ENCODE measurements at regions not wholly inside any gene's neighbourhood (a gene's known extent, or its start where the extent isn't known, plus 50 kb on each side); places are given as distances from the start of the nearest gene placed in this dataset.

- WGBS, 3 donors = 83 to 87% (median 87%) methylated on average over 9 of the region's 9 CpGs
- H3K4me3 ChIP-seq (ENCODE audit: low read depth in 1 of 3, low read length in 3 of 3) = no peak overlapping the region
- no peak for FAIRE-seq
- DNase-seq = no peak
- H3K36me3 ChIP-seq (ENCODE audit: control insufficient read depth in 3 of 3, insufficient read depth in 2 of 3, low read depth in 1 of 3, low read length in 3 of 3) = no peaks in the 10 kb centered on the region
- no peaks in the 10 kb centered on the region for H3K4me1 ChIP-seq (ENCODE audit: control insufficient read depth in 3 of 3, insufficient read depth in 2 of 3, low read depth in 1 of 3, low read length in 2 of 3)
- no peaks in the 10 kb centered on the region for H3K27me3 ChIP-seq (ENCODE audit: control insufficient read depth in 3 of 3, insufficient read depth in 3 of 3, low read length in 3 of 3)
- peaks cover 0 to 2% of the 10 kb centered on the region in 2 donors for H3K9me3 ChIP-seq (ENCODE audit: control insufficient read depth in 2 of 2, insufficient read depth in 1 of 2, low read depth in 1 of 2, low read length in 1 of 2)
- H3K27ac ChIP-seq (ENCODE audit: low read depth in 1 of 3, low read length in 2 of 3) = no peak overlapping the region
Measured at GRCh38 chr1:232508130-232508701, 121.7 kb downstream of the SIPA1L2 start.

GRCh38 chr1:232507571-232507970 lies 122.4 kb downstream of the SIPA1L2 start:
- H3K4me1 ChIP-seq (ENCODE audit: control insufficient read depth in 3 of 3, insufficient read depth in 2 of 3, low read depth in 1 of 3, low read length in 2 of 3) = no peaks in the 10 kb centered on the region
- peaks cover 0 to 2% of the 10 kb centered on the region in 2 donors for H3K9me3 ChIP-seq (ENCODE audit: control insufficient read depth in 2 of 2, insufficient read depth in 1 of 2, low read depth in 1 of 2, low read length in 1 of 2)
- 77 to 86% (median 85%) methylated on average over 2 of the region's 2 CpGs for WGBS, 3 donors
- H3K27me3 ChIP-seq (ENCODE audit: control insufficient read depth in 3 of 3, insufficient read depth in 3 of 3, low read length in 3 of 3) = no peaks in the 10 kb centered on the region
- no peaks in the 10 kb centered on the region for H3K36me3 ChIP-seq (ENCODE audit: control insufficient read depth in 3 of 3, insufficient read depth in 2 of 3, low read depth in 1 of 3, low read length in 3 of 3)
- H3K4me3 ChIP-seq (ENCODE audit: low read depth in 1 of 3, low read length in 3 of 3) = no peak overlapping the region
- H3K27ac ChIP-seq (ENCODE audit: low read depth in 1 of 3, low read length in 2 of 3) = no peak overlapping the region
- no peak for FAIRE-seq
- no peak for DNase-seq

DNA sequence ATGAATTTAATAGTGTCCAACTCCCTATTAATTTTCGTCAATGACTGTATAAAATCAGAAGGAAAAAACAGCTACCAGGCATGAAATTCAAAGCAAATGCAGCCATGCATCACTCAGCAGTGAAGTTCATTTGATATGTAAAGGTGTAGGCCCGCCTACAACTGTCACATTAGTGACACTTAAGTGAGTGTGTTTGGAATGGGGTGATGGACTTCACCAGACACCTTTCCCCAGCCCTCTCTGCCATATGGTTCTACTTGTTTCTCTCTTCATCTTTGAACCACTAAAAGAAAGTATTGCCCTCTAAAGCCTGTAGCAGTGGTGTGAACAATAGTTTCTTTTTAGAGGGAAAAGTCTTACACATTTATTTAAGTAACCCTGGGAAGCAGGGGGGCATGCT lies 124.0 kb downstream of the SIPA1L2 start:
- Histone ChIP-seq H3K36me3 (ENCODE audit: control insufficient read depth in 3 of 3, insufficient read depth in 2 of 3, low read depth in 1 of 3, low read length in 3 of 3) (no peaks in the 10 kb centered on the region), H3K4me1 (ENCODE audit: control insufficient read depth in 3 of 3, insufficient read depth in 2 of 3, low read depth in 1 of 3, low read length in 2 of 3) (no peaks in the 10 kb centered on the region), H3K4me3 (ENCODE audit: low read depth in 1 of 3, low read length in 3 of 3) (no peak overlapping the region), H3K27me3 (ENCODE audit: control insufficient read depth in 3 of 3, insufficient read depth in 3 of 3, low read length in 3 of 3) (no peaks in the 10 kb centered on the region), H3K27ac (ENCODE audit: low read depth in 1 of 3, low read length in 2 of 3) (no peak overlapping the region), H3K9me3 (ENCODE audit: control insufficient read depth in 2 of 2, insufficient read depth in 1 of 2, low read depth in 1 of 2, low read length in 1 of 2) (peaks cover 0 to 2% of the 10 kb centered on the region in 2 donors)
- WGBS, 3 donors = 88 to 93% (median 91%) methylated on average over 2 of the region's 2 CpGs
- no peak for FAIRE-seq
- DNase-seq = no peak

- WGBS, 3 donors = 95 to 98% (median 96%) methylated on average over 4 of the region's 4 CpGs
- DNase-seq = no peak
- H3K36me3 ChIP-seq (ENCODE audit: control insufficient read depth in 3 of 3, insufficient read depth in 2 of 3, low read depth in 1 of 3, low read length in 3 of 3) = no peaks in the 10 kb centered on the region
- H3K27ac ChIP-seq (ENCODE audit: low read depth in 1 of 3, low read length in 2 of 3) = no peak overlapping the region
- H3K4me1 ChIP-seq (ENCODE audit: control insufficient read depth in 3 of 3, insufficient read depth in 2 of 3, low read depth in 1 of 3, low read length in 2 of 3) = no peaks in the 10 kb centered on the region
- H3K27me3 ChIP-seq (ENCODE audit: control insufficient read depth in 3 of 3, insufficient read depth in 3 of 3, low read length in 3 of 3) = no peaks in the 10 kb centered on the region
- H3K9me3 ChIP-seq (ENCODE audit: control insufficient read depth in 2 of 2, insufficient read depth in 1 of 2, low read depth in 1 of 2, low read length in 1 of 2) = peaks cover 0 to 2% of the 10 kb centered on the region in 2 donors
- FAIRE-seq = no peak
- no peak overlapping the region for H3K4me3 ChIP-seq (ENCODE audit: low read depth in 1 of 3, low read length in 3 of 3)
Measured at GRCh38 chr1:232504651-232505050, 125.3 kb downstream of the SIPA1L2 start.

GRCh38 chr1:232503497-232503896 lies 126.4 kb downstream of the SIPA1L2 start:
- Histone ChIP-seq H3K4me3 (ENCODE audit: low read depth in 1 of 3, low read length in 3 of 3) (no peak overlapping the region), H3K36me3 (ENCODE audit: control insufficient read depth in 3 of 3, insufficient read depth in 2 of 3, low read depth in 1 of 3, low read length in 3 of 3) (no peaks in the 10 kb centered on the region), H3K27me3 (ENCODE audit: control insufficient read depth in 3 of 3, insufficient read depth in 3 of 3, low read length in 3 of 3) (no peaks in the 10 kb centered on the region), H3K27ac (ENCODE audit: low read depth in 1 of 3, low read length in 2 of 3) (no peak overlapping the region), H3K9me3 (ENCODE audit: control insufficient read depth in 2 of 2, insufficient read depth in 1 of 2, low read depth in 1 of 2, low read length in 1 of 2) (peaks cover 0 to 2% of the 10 kb centered on the region in 2 donors), H3K4me1 (ENCODE audit: control insufficient read depth in 3 of 3, insufficient read depth in 2 of 3, low read depth in 1 of 3, low read length in 2 of 3) (no peaks in the 10 kb centered on the region)
- DNase-seq (no peak), FAIRE-seq (no peak)
- WGBS, 3 donors = 77 to 90% (median 83%) methylated on average over 1 of the region's 1 CpG

- H3K27me3 ChIP-seq (ENCODE audit: control insufficient read depth in 3 of 3, insufficient read depth in 3 of 3, low read length in 3 of 3) = no peaks in the 10 kb centered on the region
- no peak overlapping the region for H3K4me3 ChIP-seq (ENCODE audit: low read depth in 1 of 3, low read length in 3 of 3)
- H3K27ac ChIP-seq (ENCODE audit: low read depth in 1 of 3, low read length in 2 of 3) = no peak overlapping the region
- no peak for FAIRE-seq
- H3K9me3 ChIP-seq (ENCODE audit: control insufficient read depth in 2 of 2, insufficient read depth in 1 of 2, low read depth in 1 of 2, low read length in 1 of 2) = peaks cover 0 to 2% of the 10 kb centered on the region in 2 donors
- 75 to 85% (median 79%) methylated on average over 4 of the region's 4 CpGs for WGBS, 3 donors
- H3K36me3 ChIP-seq (ENCODE audit: control insufficient read depth in 3 of 3, insufficient read depth in 2 of 3, low read depth in 1 of 3, low read length in 3 of 3) = no peaks in the 10 kb centered on the region
- no peak for DNase-seq
- H3K4me1 ChIP-seq (ENCODE audit: control insufficient read depth in 3 of 3, insufficient read depth in 2 of 3, low read depth in 1 of 3, low read length in 2 of 3) = no peaks in the 10 kb centered on the region
Measured at GRCh38 chr1:232501854-232502253, 128.1 kb downstream of the SIPA1L2 start.

DNA sequence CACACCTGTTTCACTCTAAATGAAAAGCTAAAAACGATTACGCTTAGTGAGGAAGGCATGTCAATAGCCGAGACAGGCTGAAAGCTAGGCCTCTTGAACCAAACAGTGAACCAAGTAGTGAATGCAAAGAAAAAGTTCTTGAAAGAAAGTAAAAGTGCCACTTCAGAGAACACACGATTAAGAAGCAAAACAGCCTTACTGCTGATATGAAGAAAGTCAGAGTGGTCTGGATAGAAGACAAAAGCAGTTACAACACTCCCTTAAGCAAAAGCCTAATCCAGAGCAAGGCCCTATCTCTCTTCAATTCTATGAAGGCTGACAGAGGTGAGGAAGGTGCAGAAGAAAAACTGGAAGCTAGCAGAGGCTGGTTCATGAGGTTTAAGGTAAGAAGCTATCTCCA lies 130.7 kb downstream of the SIPA1L2 start:
- Histone ChIP-seq H3K9me3 (ENCODE audit: control insufficient read depth in 2 of 2, insufficient read depth in 1 of 2, low read depth in 1 of 2, low read length in 1 of 2) (no peaks in the 10 kb centered on the region), H3K4me3 (ENCODE audit: low read depth in 1 of 3, low read length in 3 of 3) (no peak overlapping the region), H3K4me1 (ENCODE audit: control insufficient read depth in 3 of 3, insufficient read depth in 2 of 3, low read depth in 1 of 3, low read length in 2 of 3) (no peaks in the 10 kb centered on the region), H3K27ac (ENCODE audit: low read depth in 1 of 3, low read length in 2 of 3) (no peak overlapping the region), H3K27me3 (ENCODE audit: control insufficient read depth in 3 of 3, insufficient read depth in 3 of 3, low read length in 3 of 3) (no peaks in the 10 kb centered on the region), H3K36me3 (ENCODE audit: control insufficient read depth in 3 of 3, insufficient read depth in 2 of 3, low read depth in 1 of 3, low read length in 3 of 3) (no peaks in the 10 kb centered on the region)
- FAIRE-seq (no peak), DNase-seq (no peak)
- WGBS, 3 donors = 63 to 75% (median 74%) methylated on average over 4 of the region's 4 CpGs

- no peak for FAIRE-seq
Measured at GRCh38 chr1:232493869-232494268, 136.1 kb downstream of the SIPA1L2 start.

DNA sequence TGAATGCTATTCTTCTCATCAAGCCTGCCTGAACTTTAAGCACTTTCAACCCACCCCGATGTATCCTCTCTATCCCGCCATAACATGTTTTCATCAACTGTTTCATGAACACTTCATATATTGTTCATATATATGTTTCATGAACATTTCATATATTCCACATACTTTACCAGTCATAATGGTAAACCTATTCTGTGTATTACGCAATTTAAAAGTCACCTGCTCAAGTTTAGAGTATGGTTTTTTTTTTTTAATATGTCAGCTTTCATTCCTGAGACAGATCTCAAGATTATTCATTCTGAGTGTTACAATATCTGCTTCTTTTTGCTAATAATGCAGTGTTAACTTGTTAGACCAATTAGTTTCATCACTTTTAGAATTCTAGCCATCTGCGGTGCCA lies 140.7 kb downstream of the SIPA1L2 start:
- no peaks in the 10 kb centered on the region for H3K27me3 ChIP-seq (ENCODE audit: control insufficient read depth in 3 of 3, insufficient read depth in 3 of 3, low read length in 3 of 3)
- peaks cover 2 to 7% (median 4%) of the 10 kb centered on the region in 3 donors for H3K36me3 ChIP-seq (ENCODE audit: control insufficient read depth in 3 of 3, insufficient read depth in 2 of 3, low read depth in 1 of 3, low read length in 3 of 3)
- 96 to 97% (median 97%) methylated on average over 4 of the region's 4 CpGs for WGBS, 3 donors
- no peak for FAIRE-seq
- no peak overlapping the region for H3K4me3 ChIP-seq (ENCODE audit: low read depth in 1 of 3, low read length in 3 of 3)
- H3K4me1 ChIP-seq (ENCODE audit: control insufficient read depth in 3 of 3, insufficient read depth in 2 of 3, low read depth in 1 of 3, low read length in 2 of 3) = no peaks in the 10 kb centered on the region
- no peak for DNase-seq
- no peaks in the 10 kb centered on the region for H3K9me3 ChIP-seq (ENCODE audit: control insufficient read depth in 2 of 2, insufficient read depth in 1 of 2, low read depth in 1 of 2, low read length in 1 of 2)
- H3K27ac ChIP-seq (ENCODE audit: low read depth in 1 of 3, low read length in 2 of 3) = no peak overlapping the region

More at GRCh38 chr1:232493869-232494268, 136.1 kb downstream of the SIPA1L2 start:
- H3K27ac ChIP-seq (ENCODE audit: low read depth in 1 of 3, low read length in 2 of 3) = no peak overlapping the region
- peaks cover 2% of the 10 kb centered on the region in 3 donors for H3K36me3 ChIP-seq (ENCODE audit: control insufficient read depth in 3 of 3, insufficient read depth in 2 of 3, low read depth in 1 of 3, low read length in 3 of 3)
- WGBS, 3 donors = 89 to 97% (median 91%) methylated on average over 4 of the region's 4 CpGs
- DNase-seq = no peak
- no peaks in the 10 kb centered on the region for H3K4me1 ChIP-seq (ENCODE audit: control insufficient read depth in 3 of 3, insufficient read depth in 2 of 3, low read depth in 1 of 3, low read length in 2 of 3)
- H3K27me3 ChIP-seq (ENCODE audit: control insufficient read depth in 3 of 3, insufficient read depth in 3 of 3, low read length in 3 of 3) = no peaks in the 10 kb centered on the region
- H3K4me3 ChIP-seq (ENCODE audit: low read depth in 1 of 3, low read length in 3 of 3) = no peak overlapping the region
- H3K9me3 ChIP-seq (ENCODE audit: control insufficient read depth in 2 of 2, insufficient read depth in 1 of 2, low read depth in 1 of 2, low read length in 1 of 2) = no peaks in the 10 kb centered on the region

Data from small intestine (tissue), 7 donors.